H9 (cell line): ENCODE measurements at regions not wholly inside any gene's neighbourhood (a gene's known extent, or its start where the extent isn't known, plus 50 kb on each side); places are given as distances from the start of the nearest gene placed in this dataset.
A peak's percentile ranks its signal among the peaks of the same experiment; 100 is the strongest.

ENCODE experiments used
- DNase-seq: peaks from one replicate; pipeline ENCODE4 v3.0.0-alpha.2; 2017
- H2AFZ ChIP-seq: one replicate; pipeline ENCODE4 v1.6.1; 2013; ENCODE audit warnings: mild to moderate bottlenecking, low read length, control low read depth, moderate library complexity
- H2AK5ac ChIP-seq: 2 replicates; pipeline ENCODE4 v1.6.1; 2013; ENCODE audit warnings: low read length, control low read depth, mixed read lengths; ENCODE audit not compliant: insufficient read length
- H2BK120ac ChIP-seq: one replicate; pipeline ENCODE4 v1.6.1; 2013; ENCODE audit warnings: low read depth, mild to moderate bottlenecking, low read length, control low read depth, inconsistent platforms; ENCODE audit not compliant: poor library complexity, severe bottlenecking
- H2BK12ac ChIP-seq: 2 replicates; pipeline ENCODE4 v1.6.1; 2013; ENCODE audit warnings: low read length, control low read depth, mixed read lengths, low read depth; ENCODE audit not compliant: insufficient read length
- H2BK15ac ChIP-seq: 2 replicates; pipeline ENCODE4 v1.6.1; 2013; ENCODE audit warnings: low read depth, low read length, control low read depth
- H2BK20ac ChIP-seq: one replicate; pipeline ENCODE4 v1.6.1; 2013; ENCODE audit warnings: low read depth, mild to moderate bottlenecking, low read length, control low read depth, inconsistent platforms; ENCODE audit not compliant: poor library complexity, severe bottlenecking
- H2BK5ac ChIP-seq: 2 replicates; pipeline ENCODE4 v1.6.1; 2013; ENCODE audit warnings: low read length, control low read depth, mixed read lengths; ENCODE audit not compliant: insufficient read length
- H3K14ac ChIP-seq: 2 replicates; pipeline ENCODE4 v1.6.1; 2013; ENCODE audit warnings: low read length, control low read depth; ENCODE audit not compliant: insufficient read depth
- H3K18ac ChIP-seq: 2 replicates; pipeline ENCODE4 v1.6.1; 2013; ENCODE audit warnings: low read depth, mild to moderate bottlenecking, mixed read lengths, low read length, control low read depth; ENCODE audit not compliant: insufficient read length
- H3K23ac ChIP-seq: 2 replicates; pipeline ENCODE4 v1.6.1; 2013; ENCODE audit warnings: low read length, control low read depth, mixed read lengths, low read depth; ENCODE audit not compliant: insufficient read length
- H3K23me2 ChIP-seq: 2 replicates; pipeline ENCODE4 v1.6.1; 2013; ENCODE audit warnings: low read depth, mild to moderate bottlenecking, mixed read lengths, low read length, control low read depth; ENCODE audit not compliant: insufficient read length, poor library complexity, severe bottlenecking
- H3K27ac ChIP-seq: 2 replicates; pipeline ENCODE4 v1.5.1; 2013; ENCODE audit warnings: low read length, control low read depth, mixed read lengths, low read depth; ENCODE audit not compliant: insufficient read length
- H3K27me3 ChIP-seq: 2 replicates; pipeline ENCODE4 v1.6.1; 2013; ENCODE audit warnings: low read length, control low read depth, inconsistent platforms; ENCODE audit not compliant: insufficient read depth
- H3K4ac ChIP-seq: 2 replicates; pipeline ENCODE4 v1.6.1; 2013; ENCODE audit warnings: low read depth, mild to moderate bottlenecking, control low read depth, inconsistent platforms, low read length, moderate library complexity
- H3K4me1 ChIP-seq: 2 replicates; pipeline ENCODE4 v1.6.1; 2013; ENCODE audit warnings: low read length, control low read depth, inconsistent platforms; ENCODE audit not compliant: insufficient read depth
- H3K4me2 ChIP-seq: 2 replicates; pipeline ENCODE4 v1.6.1; 2013; ENCODE audit warnings: low read length, control low read depth, mixed read lengths; ENCODE audit not compliant: insufficient read length, insufficient read depth
- H3K56ac ChIP-seq: 2 replicates; pipeline ENCODE4 v1.6.1; 2013; ENCODE audit warnings: low read depth, mild to moderate bottlenecking, mixed read lengths, low read length, control low read depth; ENCODE audit not compliant: insufficient read length
- H3K79me1 ChIP-seq: 2 replicates; pipeline ENCODE4 v1.6.1; 2013; ENCODE audit warnings: low read depth, mild to moderate bottlenecking, moderate library complexity, low read length, control low read depth, inconsistent platforms; ENCODE audit not compliant: insufficient read depth, poor library complexity, severe bottlenecking
- H3K79me2 ChIP-seq: 2 replicates; pipeline ENCODE4 v1.6.1; 2013; ENCODE audit warnings: low read length, control low read depth, inconsistent platforms; ENCODE audit not compliant: insufficient read depth
- H3K9ac ChIP-seq: 2 replicates; pipeline ENCODE4 v1.6.1; 2013; ENCODE audit warnings: low read length, control low read depth, mixed read lengths; ENCODE audit not compliant: insufficient read length; ENCODE audit errors: extremely low read depth
- H3K9me3 ChIP-seq: one replicate; pipeline ENCODE4 v1.6.1; 2013; ENCODE audit warnings: low read depth, low read length, inconsistent platforms; ENCODE audit not compliant: control insufficient read depth
- H3T11ph ChIP-seq: one replicate; pipeline ENCODE4 v1.6.1; 2013; ENCODE audit warnings: mild to moderate bottlenecking, low read length, control low read depth, inconsistent platforms
- H4K20me1 ChIP-seq: one replicate; pipeline ENCODE4 v1.6.1; 2013; ENCODE audit not compliant: control insufficient read depth, insufficient read length, insufficient read depth
- H4K5ac ChIP-seq: 2 replicates; pipeline ENCODE4 v1.6.1; 2013; ENCODE audit warnings: low read depth, mild to moderate bottlenecking, mixed read lengths, low read length, control low read depth; ENCODE audit not compliant: insufficient read length
- H4K8ac ChIP-seq: replicated peaks from 2 replicates; pipeline ENCODE4 v1.6.1; 2013; ENCODE audit warnings: low read length, control low read depth, mixed read lengths, low read depth; ENCODE audit not compliant: insufficient read length
- H4K91ac ChIP-seq: 2 replicates; pipeline ENCODE4 v1.6.1; 2013; ENCODE audit warnings: low read depth, mild to moderate bottlenecking, moderate library complexity, mixed read lengths, low read length, control low read depth; ENCODE audit not compliant: insufficient read length
- H3K27ac Mint-ChIP-seq, 3 experiments: 2 replicates in 2 of 3; 3 replicates in 1 of 3; pipeline ENCODE4 v1.8.0; 2020 to 2021; ENCODE audit warnings: mixed read lengths in 3 of 3, mild to moderate bottlenecking in 1 of 3, moderate library complexity in 1 of 3
- H3K27me3 Mint-ChIP-seq: 2 replicates; pipeline ENCODE4 v1.8.0; 2021; ENCODE audit warnings: low read depth, mild to moderate bottlenecking, moderate library complexity, mixed read lengths
- H3K36me3 Mint-ChIP-seq, 3 experiments: 2 replicates in 2 of 3; 3 replicates in 1 of 3; pipeline ENCODE4 v1.8.0; 2020 to 2021; ENCODE audit warnings: low read depth in 3 of 3, mixed read lengths in 3 of 3; ENCODE audit not compliant: insufficient read depth in 1 of 3
- H3K4me1 Mint-ChIP-seq, 2 experiments: 2 replicates each; pipeline ENCODE4 v1.8.0; 2020; ENCODE audit warnings: mixed read lengths in 2 of 2
- H3K4me3 Mint-ChIP-seq, 2 experiments: 2 replicates in 1 of 2; 3 replicates in 1 of 2; pipeline ENCODE4 v1.8.0; 2020 to 2021; ENCODE audit warnings: mild to moderate bottlenecking in 2 of 2, mixed read lengths in 2 of 2, moderate library complexity in 1 of 2
- H3K9me3 Mint-ChIP-seq, 2 experiments: 2 replicates in 1 of 2; 3 replicates in 1 of 2; pipeline ENCODE4 v1.8.0; 2020; ENCODE audit warnings: mild to moderate bottlenecking in 2 of 2, mixed read lengths in 2 of 2, moderate library complexity in 1 of 2
- CTCF ChIP-seq: fragments of 200-600 bp; sonication (generic); conservative IDR thresholded peaks from 3 replicates; pipeline ENCODE4 v1.8.0; 2021; ENCODE audit warnings: antibody characterized with exemption, mild to moderate bottlenecking
- WGBS: extraction: QIAGEN DNeasy Blood & Tissue Kit; methylation state at CpG from one replicate; pipeline ENCODE4 v1.1.7; 2013; ENCODE audit warnings: missing lambda C conversion rate, low lambda C conversion rate, mixed read lengths; ENCODE audit not compliant: insufficient read length; ENCODE audit errors: extremely low coverage; 5-methylcytosine and 5-hydroxymethylcytosine counted together

- Histone ChIP-seq H3K27ac (no peak overlapping the region), H3K4ac (no peak overlapping the region), H3K4me1 (peaks cover 2% of the 10 kb centered on the region; the same call in 1 of the 2 replicates), H3K18ac (no peak overlapping the region), H2BK20ac (no peak overlapping the region), H4K20me1 (no peaks in the 10 kb centered on the region), H3T11ph (no peak overlapping the region), H4K91ac (no peak overlapping the region), H3K9me3 (no peaks in the 10 kb centered on the region), H3K4me2 (no peak overlapping the region), H3K23ac (no peak overlapping the region), H2BK12ac (no peak overlapping the region), H2AFZ (no peak overlapping the region), H2BK5ac (no peak overlapping the region), H3K14ac (no peak overlapping the region), H3K79me2 (no peaks in the 10 kb centered on the region), H3K56ac (no peak overlapping the region), H2AK5ac (no peak overlapping the region), H2BK120ac (no peak overlapping the region), H2BK15ac (no peak overlapping the region), H3K27me3 (no peaks in the 10 kb centered on the region), H4K8ac (no peak overlapping the region), H3K23me2 (peaks cover 16% of the 10 kb centered on the region), H3K9ac (no peak overlapping the region), H3K79me1 (no peaks in the 10 kb centered on the region), H4K5ac (no peak overlapping the region)
- DNase-seq: no peak
- Mint-ChIP-seq H3K4me3 (no peak overlapping the region; a peak in 1 of 5 replicates), H3K9me3 (no peaks in the 10 kb centered on the region), H3K27me3 (peaks cover 15% of the 10 kb centered on the region), H3K27ac (peak overlapping the region in 1 of 3 experiments; percentile 28; a peak in 1 of 7 replicates), H3K4me1 (peaks cover 21 to 26% of the 10 kb centered on the region in 2 experiments), H3K36me3 (no peaks in the 10 kb centered on the region)
- no CpG with 5 or more reads among the region's 11 CpGs for WGBS
- no peak for TF ChIP-seq CTCF
These were observed 424.5 kb downstream of the VRK1 start for GRCh38 chr14:97221572-97222285.
